Lung microvascular endothelial cell (primary cell): ENCODE measurements at regions not wholly inside any gene's neighbourhood (a gene's known extent, or its start where the extent isn't known, plus 50 kb on each side); places are given as distances from the start of the nearest gene placed in this dataset.
A peak's percentile ranks its signal among the peaks of the same experiment; 100 is the strongest.
"Not testable (repeated sequence)": the region's sequence is repeated elsewhere in the genome, so short reads cannot be mapped to it uniquely, and the experiment has no call there.

Experiments used
- DNase-seq, 2 donors: peaks; one replicate each; pipeline versions ENCODE4 v3.0.0 to v3.0.0-alpha.2; 2010; ENCODE audit warnings: low read depth in 2 of 2

DNA sequence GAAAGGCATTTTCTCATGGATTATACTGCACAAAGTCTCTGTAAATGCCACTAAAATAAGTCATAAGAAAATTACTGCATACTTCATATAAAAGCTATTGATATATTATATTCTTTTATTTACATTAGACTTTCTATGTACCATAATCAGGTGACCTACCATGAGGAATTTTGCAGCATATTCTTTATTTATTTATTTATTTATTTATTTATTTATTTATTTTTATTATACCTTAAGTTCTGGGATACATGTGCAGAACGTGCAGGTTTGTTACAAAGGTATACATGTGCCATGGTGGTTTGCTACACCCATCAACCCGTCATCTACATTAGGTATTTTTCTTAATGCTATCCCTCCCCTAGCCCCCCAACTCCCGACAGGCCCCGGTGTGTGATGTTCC, 596.2 kb downstream of the CHSY3 start:
- not testable (repeated sequence) for DNase-seq

DNA sequence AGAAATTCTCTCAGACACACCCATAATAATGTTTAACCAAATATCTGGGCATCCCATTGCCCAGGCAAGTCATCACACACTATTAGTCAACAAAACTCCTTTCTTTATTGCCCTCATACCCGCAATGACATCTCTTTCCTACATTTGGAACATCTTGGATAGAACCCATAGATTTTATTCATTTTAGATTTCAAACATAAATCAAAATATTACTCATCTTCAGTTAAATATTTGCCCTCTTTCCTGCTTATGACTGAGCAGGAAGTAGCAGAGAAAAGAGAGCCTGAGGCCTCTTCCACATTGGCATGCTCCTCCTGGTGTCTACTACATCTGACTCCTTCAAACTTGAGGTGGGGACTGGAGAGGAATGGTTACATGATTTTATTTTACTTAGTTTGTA, 592.0 kb downstream of the CHSY3 start:
- peak in 1 of 2 donors; percentile 2 for DNase-seq

DNA sequence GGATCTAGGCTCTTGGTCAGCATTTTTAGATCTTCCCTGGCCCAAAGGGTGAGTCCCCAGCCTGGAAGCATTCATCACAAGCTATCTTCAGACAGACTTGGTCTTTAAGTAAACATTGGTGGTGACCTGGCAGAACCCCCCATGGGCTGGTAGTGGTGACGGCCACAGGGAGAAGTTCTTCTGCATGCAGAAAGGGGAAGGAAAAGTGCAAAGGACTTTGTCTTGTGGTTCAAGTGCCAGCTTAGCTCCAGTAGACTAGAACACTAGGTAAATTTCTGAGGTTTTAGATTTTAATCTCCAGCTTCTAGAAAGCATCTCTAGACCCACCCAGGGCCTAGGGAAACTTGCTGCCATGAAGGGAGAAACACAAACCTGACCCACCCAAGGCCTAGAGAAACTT, 584.0 kb downstream of the CHSY3 start:
- no peak for DNase-seq

DNA sequence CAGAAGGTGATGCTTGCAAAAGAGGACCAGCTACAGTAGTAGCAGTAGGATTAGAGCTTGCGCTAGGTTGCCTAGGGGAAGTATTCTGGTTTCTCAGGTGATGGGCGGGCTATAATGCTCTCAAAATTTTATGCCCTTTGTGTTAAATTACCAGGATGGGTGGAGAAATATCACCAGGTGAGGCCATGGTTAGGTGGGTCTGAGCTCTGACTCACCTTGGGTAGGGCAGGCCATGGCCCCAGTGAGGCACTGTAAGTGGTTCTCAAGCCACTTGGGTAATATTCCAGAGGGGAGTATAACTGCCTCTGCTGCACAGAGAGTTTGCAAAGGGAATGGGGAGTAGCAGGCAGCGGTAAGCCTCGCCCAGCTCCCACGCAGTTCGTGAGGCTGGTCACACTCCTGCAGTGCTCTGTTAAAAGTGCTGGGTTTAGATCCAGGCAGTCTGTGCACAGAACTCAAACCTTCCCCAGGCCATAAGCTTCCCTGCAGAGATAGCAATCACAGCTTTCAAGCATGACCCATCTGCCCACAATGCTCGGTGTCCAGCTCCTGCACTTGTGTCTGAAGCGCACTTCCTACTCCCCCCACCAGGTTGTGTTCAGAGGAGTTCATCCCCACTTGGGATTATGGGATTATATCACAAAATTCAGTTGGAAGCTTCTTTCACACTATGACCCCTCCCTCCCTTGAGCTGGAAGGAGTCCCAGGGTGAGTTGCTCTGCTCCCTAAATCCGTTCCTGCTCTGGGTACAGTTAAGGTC, 575.0 kb downstream of the CHSY3 start:
- no peak for DNase-seq

- no peak for DNase-seq
These were observed 572.1 kb downstream of the CHSY3 start for GRCh38 chr5:130476325-130476724.

DNA sequence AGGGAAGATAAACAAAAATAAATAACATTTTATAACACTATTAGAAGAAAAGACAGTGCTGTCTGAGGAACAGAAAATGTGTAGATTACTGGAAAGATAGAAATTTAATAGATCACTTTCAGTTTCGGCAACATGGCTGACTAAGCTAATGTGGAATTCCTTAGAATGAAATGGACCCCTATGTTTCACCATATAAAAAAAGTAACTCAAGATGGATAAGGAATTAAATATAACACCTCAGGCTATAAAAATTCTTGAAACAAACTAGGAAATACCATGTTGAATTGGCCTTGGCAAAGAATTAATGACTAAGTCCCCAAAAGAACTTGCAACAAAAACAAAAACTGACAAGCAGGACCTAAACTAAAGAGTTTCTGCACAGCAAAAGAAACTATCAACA, 558.3 kb downstream of the CHSY3 start:
- DNase-seq = no peak

DNA sequence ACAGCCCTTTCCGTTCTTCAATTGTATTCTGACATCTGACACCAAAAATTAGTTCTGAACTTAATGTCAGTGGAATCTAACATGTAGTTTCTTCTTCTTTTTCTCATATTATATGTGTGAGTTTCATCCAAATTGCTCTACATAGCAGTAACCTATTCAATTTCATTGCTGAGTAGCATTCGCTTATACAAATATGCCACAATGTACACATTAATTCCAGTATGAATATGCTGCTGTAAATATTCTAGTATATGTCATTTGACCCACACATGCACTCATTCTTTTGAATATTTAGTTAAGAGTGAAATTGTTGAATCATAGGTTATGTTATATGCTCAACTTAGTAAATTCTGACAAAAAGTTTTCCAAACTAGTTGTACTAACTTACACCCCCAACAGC, 550.9 kb downstream of the CHSY3 start:
- no peak for DNase-seq

DNA sequence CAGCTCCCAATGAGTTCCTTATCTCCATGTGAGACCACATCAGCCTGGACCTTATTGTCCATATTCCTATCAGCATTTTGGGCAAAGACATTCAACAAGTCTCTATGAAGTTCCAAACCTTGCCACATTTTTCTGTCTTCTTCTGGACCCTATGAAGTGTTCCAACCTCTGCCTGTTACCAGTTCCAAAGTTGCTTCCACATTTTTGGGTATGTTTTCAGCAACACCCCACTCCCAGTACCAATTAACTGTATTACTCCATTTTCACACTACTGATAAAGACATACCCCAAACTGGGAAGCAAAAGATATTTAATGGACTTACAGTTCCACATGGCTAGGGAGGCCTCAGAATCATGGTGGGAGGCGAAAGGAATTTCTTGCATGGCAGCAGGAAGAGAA, 548.5 kb downstream of the CHSY3 start:
- DNase-seq = no peak

GRCh38 chr5:130436430-130436829, 532.2 kb downstream of the CHSY3 start:
- DNase-seq = no peak

GRCh38 chr5:130427222-130427955, 523.1 kb downstream of the CHSY3 start:
- no peak for DNase-seq

DNA sequence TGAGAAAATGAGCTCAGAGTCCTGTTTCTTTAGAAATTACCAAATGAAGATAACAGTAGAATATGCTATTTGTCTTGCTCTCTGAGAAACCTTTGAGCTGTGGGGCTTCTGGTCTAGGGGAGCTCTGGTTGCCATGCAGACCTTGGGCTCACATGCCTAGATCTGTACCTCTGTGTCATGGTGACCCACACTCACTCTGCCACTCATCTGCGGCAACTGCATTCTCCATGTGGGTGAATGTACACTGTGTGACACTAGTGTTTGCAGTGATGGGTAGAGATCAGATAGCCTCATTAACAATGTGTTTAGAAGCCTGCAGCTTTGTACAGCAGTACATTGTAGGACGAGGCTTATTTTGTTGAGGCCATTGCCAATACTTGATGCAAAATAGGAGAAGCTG, 521.2 kb downstream of the CHSY3 start:
- DNase-seq = no peak

DNA sequence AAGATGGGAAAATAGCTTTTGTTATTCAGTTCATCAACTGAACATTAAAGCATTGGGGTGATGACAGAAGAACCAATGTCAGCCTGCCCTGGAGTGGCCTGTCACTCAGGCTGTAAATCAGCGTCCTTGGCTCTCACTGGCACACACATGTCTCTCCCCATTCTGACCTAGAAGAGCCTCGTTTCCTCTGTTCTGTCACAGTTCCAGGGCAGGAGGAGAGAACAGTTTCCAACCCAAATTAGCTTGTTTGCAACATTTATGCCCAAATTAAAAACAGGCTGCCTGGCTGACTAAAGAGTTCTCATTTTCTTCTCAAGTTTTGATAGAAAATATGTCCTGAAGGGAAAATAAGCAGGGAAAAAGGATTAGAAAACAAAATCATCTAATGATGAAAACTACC, 520.1 kb downstream of the CHSY3 start:
- no peak for DNase-seq

- no peak for DNase-seq
These were observed 498.6 kb downstream of the CHSY3 start for GRCh38 chr5:130402906-130403305.

GRCh38 chr5:130400091-130400490, 495.8 kb downstream of the CHSY3 start:
- DNase-seq = peak in 1 of 2 donors; percentile 1

DNA sequence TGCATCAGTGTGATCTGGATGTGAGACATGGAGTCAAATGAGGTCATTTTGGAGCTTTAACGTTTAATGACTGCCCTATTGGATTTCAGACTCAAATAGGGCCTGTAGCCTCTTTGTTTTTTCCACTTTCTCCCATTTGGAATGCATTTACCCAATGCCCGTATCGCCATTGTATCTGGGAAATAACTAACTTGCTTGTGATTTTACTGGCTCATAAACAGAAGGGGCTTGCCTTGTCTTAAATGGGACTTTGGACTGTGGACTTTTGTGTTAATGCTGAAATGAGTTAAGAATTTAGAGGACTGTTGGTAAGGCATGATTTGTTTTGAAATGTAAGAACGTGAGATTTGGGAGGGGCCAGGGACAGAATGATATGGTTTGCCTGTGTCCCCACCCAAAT, 494.6 kb downstream of the CHSY3 start:
- no peak for DNase-seq

- DNase-seq = not testable (repeated sequence)
These were observed 493.5 kb downstream of the CHSY3 start for GRCh38 chr5:130397727-130398126.

- DNase-seq = no peak
These were observed 492.9 kb downstream of the CHSY3 start for GRCh38 chr5:130397132-130397531.

DNA sequence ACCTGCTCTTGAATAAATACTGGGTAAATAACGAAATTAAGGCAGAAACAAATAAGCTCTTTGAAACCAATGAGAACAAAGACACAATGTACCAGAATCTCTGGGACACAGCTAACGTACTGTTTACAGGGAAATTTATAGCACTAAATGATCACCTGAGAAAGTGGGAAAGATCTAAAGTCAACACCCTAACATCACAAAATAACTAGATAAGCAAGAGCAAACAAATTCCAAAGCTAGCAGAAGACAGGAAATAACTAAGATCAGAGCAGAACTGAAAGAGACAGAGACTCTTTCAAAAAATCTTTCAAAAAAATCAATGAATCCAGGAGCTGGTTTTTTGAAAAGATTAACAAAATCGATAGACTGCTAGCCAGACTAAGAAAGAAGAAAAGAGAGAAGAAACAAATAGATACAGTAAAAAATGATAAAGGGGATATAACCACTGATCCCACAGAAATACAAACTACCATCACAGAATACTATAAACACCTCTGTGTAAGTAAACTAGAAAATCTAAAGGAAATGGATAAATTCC, 487.5 kb downstream of the CHSY3 start:
- not testable (repeated sequence) for DNase-seq

DNA sequence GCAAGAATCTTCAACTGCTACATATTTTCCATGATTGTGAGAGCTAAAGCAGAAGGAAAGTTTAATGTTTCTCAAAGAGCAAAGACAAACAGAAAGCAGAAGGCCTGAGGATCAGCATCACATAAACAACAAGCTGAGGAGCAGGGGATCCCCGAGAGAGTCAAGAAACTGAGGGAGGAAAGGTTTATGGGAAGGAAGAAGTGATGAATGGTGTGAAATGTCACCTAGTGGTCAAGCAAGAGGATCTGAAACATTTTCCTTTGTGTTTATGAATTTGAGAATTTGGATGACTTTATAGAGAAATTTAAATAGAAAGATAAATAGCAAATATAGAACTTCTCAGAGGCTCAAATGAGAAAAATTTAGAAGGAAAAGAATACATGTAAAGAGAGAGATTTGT, 481.9 kb downstream of the CHSY3 start:
- DNase-seq = no peak

DNA sequence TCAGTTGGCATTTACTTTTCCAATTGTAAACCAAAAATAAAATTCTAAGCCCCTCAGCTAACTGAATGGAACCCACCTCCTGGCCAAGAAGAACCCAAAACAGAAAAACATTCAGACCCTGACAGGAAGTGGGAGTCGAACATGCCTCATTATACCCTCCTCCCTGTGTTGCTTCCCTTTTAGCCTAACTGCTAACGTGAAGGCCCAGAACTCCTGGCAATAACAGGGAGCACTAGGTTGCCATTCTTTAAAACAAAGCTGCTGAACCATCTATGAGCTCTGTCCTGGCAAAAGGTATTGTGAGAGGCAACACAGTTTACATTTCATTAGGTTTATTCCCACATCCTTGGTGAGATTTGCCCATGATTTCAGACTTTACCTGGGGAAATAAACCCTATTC, 481.4 kb downstream of the CHSY3 start:
- no peak for DNase-seq

DNA sequence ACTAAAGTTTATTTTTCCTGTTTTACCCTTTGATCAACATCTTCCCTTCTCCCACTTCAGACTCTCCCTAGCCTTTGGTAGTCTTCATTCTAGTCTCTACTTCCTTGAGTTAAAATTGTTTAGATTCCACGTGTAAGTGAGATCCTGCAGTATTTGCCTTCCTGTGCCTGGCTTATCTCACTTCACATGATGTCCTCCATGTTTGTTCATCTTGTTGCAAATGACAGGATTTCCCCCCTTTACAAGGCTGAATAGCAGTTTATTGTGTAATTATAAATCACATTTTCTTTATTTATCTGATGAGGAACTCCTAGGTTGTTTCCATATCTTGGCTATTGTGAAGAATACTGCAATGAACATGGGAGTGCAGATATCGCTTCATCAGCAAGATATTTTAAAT, 461.7 kb downstream of the CHSY3 start:
- DNase-seq = no peak

- no peak for DNase-seq
These were observed 445.9 kb downstream of the CHSY3 start for GRCh38 chr5:130350131-130350530.
